ENCODE measurements at regions not wholly inside any gene's neighbourhood (a gene's known extent, or its start where the extent isn't known, plus 50 kb on each side); places are given as distances from the start of the nearest gene placed in this dataset.

DNA sequence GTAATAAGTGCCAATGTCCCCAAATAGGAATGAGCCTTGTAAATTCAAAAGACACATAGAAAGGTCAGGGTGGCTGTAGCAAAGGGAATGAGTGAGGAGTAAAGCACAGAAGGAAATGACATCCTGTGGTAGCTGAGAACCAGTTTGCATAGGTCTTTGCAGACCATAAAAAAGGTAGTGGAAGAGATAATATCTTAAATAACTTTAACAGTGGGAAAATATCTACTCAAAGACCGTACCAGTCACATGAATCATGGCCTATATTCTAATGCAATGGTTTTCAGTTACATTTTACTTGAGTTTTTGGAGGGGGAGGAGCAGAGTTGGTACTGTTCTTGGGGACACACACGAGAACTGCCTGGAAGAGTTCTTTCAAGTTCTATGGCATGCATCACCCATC, 297.3 kb upstream of the ADAMTS9 start:
- ATAC-seq (ENCODE audit: insufficient number of reproducible peaks, low FRiP score, low read depth): no peak

DNA sequence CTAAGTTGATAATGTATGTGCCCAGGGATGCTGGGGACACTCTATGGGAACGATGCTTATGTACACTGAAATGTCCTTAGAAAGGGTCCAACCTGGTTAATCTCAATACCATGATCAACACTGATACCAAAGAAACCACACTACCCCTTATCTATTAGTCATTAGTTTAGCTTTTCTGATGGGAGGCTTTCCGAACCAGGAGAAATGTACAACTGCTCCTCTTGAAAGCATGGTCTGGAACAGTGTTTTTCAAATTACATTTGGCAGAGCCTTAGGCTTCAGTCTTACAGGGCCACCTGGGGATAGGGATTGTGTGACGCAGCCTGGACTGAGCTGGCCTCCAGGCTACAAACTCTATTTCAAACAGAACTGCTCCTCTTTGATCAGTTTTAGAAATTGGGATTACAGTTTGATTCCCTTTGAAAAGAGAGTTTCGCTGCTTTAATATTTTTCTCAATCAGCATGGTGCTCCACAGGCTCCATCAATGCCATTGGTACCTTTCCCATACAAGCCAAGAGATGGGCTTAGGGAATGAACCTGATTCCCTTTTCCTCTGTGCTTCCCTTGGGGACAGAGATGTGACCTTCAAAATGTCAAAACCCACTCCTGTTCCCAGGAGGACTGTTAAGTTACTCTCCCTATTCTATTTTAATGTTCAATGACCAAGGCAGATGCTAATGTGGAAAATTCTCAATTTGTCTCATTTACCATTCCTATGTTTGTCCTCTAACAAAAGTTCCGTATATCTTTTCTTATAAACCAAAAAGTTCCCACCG, 296.0 kb upstream of the ADAMTS9 start:
- no peak for ATAC-seq (ENCODE audit: insufficient number of reproducible peaks, low FRiP score, low read depth)
- TF ChIP-seq, protein P1, sequence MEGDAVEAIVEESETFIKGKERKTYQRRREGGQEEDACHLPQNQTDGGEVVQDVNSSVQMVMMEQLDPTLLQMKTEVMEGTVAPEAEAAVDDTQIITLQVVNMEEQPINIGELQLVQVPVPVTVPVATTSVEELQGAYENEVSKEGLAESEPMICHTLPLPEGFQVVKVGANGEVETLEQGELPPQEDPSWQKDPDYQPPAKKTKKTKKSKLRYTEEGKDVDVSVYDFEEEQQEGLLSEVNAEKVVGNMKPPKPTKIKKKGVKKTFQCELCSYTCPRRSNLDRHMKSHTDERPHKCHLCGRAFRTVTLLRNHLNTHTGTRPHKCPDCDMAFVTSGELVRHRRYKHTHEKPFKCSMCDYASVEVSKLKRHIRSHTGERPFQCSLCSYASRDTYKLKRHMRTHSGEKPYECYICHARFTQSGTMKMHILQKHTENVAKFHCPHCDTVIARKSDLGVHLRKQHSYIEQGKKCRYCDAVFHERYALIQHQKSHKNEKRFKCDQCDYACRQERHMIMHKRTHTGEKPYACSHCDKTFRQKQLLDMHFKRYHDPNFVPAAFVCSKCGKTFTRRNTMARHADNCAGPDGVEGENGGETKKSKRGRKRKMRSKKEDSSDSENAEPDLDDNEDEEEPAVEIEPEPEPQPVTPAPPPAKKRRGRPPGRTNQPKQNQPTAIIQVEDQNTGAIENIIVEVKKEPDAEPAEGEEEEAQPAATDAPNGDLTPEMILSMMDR (IDR thresholded peaks at IDR 0.05): no peak
- Histone ChIP-seq H3K27ac (no peak overlapping the region), H3K4me1 (ENCODE audit: control insufficient read depth in 1 of 2, low read depth in 2 of 2) (no peaks in the 10 kb centered on the region), H3K27me3 (replicated peaks; ENCODE audit: insufficient read depth) (no peaks in the 10 kb centered on the region), H3K9me3 (no peaks in the 10 kb centered on the region), H3K36me3 (no peaks in the 10 kb centered on the region), H3K4me3 (no peak overlapping the region)
- no peak for DNase-seq (ENCODE audit: low spot score)

More for the DNA sequence above, 297.3 kb upstream of the ADAMTS9 start:
- TF ChIP-seq, protein P1 (IDR thresholded peaks at IDR 0.05): no peak
- Histone ChIP-seq H3K4me3 (no peak overlapping the region), H3K27me3 (replicated peaks; ENCODE audit: insufficient read depth) (no peaks in the 10 kb centered on the region), H3K4me1 (ENCODE audit: control insufficient read depth in 1 of 2, low read depth in 2 of 2) (no peaks in the 10 kb centered on the region), H3K36me3 (no peaks in the 10 kb centered on the region), H3K9me3 (no peaks in the 10 kb centered on the region), H3K27ac (no peak overlapping the region)
- DNase-seq (ENCODE audit: low spot score): no peak

DNA sequence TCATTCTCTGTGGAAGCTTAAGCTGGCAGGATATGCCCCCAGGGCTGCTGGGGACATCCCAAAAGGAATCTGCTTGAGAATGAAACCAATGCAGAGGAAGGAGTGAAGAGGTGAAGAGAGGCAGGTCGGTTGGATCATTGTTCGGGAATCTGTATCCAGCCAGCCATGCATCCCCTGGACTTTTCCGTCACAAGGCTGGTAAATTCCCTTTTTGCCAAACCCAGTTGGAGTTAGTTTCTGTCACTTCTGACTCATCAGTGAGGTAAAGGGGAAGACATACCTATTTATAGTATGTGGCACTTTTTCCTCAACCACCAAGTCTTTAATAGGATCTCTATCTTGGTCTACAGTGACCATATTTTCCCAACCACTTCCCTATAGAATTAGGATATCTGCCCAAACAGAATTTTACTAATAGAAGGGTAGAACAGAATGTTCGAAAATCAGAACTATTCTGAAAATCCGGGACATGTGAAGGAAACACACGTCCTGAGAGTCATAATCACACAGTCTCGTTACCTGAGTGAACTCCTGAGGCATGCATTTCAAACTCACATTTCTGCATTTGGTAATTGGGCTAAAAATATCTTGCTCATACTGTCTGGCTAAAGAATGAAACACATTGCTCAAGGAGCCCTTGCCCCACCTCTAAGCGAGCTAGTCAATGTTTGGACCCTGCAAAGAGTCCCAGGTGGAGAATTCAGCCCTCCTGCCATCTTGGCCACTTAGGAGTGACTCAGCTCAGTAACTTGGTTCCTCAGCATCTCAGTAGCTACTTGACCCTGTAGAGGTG, 289.7 kb upstream of the ADAMTS9 start:
- ATAC-seq (ENCODE audit: insufficient number of reproducible peaks, low FRiP score, low read depth) (no peak), DNase-seq (ENCODE audit: low spot score) (no peak)
- Histone ChIP-seq H3K9me3 (no peaks in the 10 kb centered on the region), H3K27ac (no peak overlapping the region), H3K27me3 (replicated peaks; ENCODE audit: insufficient read depth) (no peaks in the 10 kb centered on the region), H3K36me3 (no peaks in the 10 kb centered on the region), H3K4me1 (ENCODE audit: control insufficient read depth in 1 of 2, low read depth in 2 of 2) (no peaks in the 10 kb centered on the region), H3K4me3 (no peak overlapping the region)
- TF ChIP-seq, protein P1 (IDR thresholded peaks at IDR 0.05): no peak

DNA sequence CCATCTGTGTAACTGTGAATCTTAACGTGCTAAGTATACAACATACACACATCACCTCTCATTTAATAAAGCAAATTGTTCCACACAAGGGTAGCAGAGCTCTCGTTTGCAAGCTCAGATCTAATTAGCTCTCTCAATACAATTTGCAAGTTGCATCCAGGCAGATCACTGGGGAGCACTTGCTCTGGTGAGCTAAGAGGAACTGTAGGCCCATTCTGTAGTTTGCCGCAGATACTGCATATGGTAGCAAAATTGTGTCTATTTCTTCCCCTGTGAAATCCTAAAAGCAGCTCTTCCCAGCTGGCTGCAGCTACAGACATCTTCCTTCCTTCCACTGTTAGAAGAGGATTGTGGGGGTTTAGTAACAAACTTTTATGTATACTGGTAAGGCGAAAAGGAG, 288.7 kb upstream of the ADAMTS9 start:
- Histone ChIP-seq H3K4me1 (ENCODE audit: control insufficient read depth in 1 of 2, low read depth in 2 of 2) (no peaks in the 10 kb centered on the region), H3K27ac (no peak overlapping the region), H3K9me3 (no peaks in the 10 kb centered on the region), H3K4me3 (no peak overlapping the region), H3K27me3 (replicated peaks; ENCODE audit: insufficient read depth) (no peaks in the 10 kb centered on the region), H3K36me3 (no peaks in the 10 kb centered on the region)
- TF ChIP-seq, protein P1 (IDR thresholded peaks at IDR 0.05): no peak
- ATAC-seq (ENCODE audit: insufficient number of reproducible peaks, low FRiP score, low read depth) (no peak), DNase-seq (ENCODE audit: low spot score) (no peak)

DNA sequence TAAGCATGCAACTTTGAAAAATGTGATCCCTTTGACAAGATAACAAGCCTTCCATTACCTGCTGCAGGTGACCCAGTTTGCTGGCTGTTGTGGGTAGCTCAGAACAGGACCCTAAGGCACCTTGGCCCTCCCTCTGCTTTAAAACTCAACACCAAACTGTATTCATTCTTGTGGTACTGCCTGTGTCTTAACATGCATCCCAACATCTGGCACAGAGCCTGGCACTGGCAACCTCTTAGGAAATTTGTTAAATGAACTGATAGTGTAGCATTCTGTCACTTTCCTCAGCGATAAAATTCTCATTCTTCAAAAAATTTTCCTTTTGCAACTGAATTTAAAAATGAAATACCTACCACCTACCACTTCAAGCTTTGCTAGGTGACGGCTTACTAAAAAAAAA, 287.3 kb upstream of the ADAMTS9 start:
- Histone ChIP-seq H3K4me1 (ENCODE audit: control insufficient read depth in 1 of 2, low read depth in 2 of 2) (no peaks in the 10 kb centered on the region), H3K27ac (no peak overlapping the region), H3K27me3 (replicated peaks; ENCODE audit: insufficient read depth) (no peaks in the 10 kb centered on the region), H3K4me3 (no peak overlapping the region), H3K36me3 (no peaks in the 10 kb centered on the region), H3K9me3 (no peaks in the 10 kb centered on the region)
- ATAC-seq (ENCODE audit: insufficient number of reproducible peaks, low FRiP score, low read depth) (no peak), DNase-seq (ENCODE audit: low spot score) (no peak)
- TF ChIP-seq, protein P1 (IDR thresholded peaks at IDR 0.05): no peak

Measured in thoracic aorta (tissue), 2 donors.